Astrocyte of the spinal cord (primary cell): ENCODE measurements at regions not wholly inside any gene's neighbourhood (a gene's known extent, or its start where the extent isn't known, plus 50 kb on each side); places are given as distances from the start of the nearest gene placed in this dataset.
A peak's percentile ranks its signal among the peaks of the same experiment; 100 is the strongest.

Experiments
- DNase-seq: peaks from one replicate; pipeline ENCODE4 v3.0.0; 2011; ENCODE audit warnings: low read depth, low spot score
- H3K4me3 ChIP-seq: 2 replicates; pipeline ENCODE4 v1.5.1; 2011; ENCODE audit warnings: low read depth, mild to moderate bottlenecking, low read length, moderate library complexity
- in situ Hi-C: cut with HindIII; loops from 2 replicates; pipeline ENCODE4 v1.10.0; 2017; ENCODE audit warnings: low sequenced_read_pairs
- TF ChIP-seq, protein P1 (sequence below): IDR thresholded peaks from 2 replicates; pipeline ENCODE4 v1.5.1; 2012; ENCODE audit warnings: low read depth, mild to moderate bottlenecking, low read length, inconsistent platforms

DNA sequence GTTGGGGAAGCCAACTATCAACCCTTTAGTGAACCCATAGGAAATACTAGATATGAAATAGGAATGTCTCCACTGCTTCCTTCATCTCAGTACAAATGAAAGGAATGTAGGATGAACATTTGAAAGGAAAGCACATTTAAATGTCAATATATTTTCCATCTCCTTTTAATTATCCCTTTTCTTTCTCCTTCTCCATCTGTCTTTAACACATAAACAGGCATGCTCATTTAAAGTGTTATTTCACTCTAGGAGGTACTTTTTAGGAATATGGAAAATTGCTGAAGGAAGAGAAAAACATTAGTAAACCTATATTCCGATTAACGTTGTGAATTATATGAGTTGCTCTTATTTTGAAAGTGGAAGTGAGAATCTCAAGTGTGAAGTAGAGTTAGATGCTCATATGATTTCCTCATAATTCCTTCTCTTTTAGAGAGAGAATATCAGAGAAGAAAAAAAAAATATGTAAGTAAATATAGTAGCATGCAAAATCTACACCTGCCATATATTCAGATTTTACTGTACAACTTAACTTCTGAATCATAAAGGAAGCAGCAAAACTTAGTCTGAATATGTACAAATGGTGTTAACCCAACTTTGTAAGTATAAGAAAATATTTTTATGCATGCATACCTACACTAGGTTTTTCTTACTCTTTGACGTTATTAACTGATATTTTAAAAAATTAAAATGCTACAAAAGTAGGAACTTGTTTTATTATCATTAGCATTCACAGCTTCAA is 406.9 kb upstream of the B3GALT2 start:
- in situ Hi-C loops = no loop called here
- no peak overlapping the region for H3K4me3 ChIP-seq
- TF ChIP-seq, protein P1, sequence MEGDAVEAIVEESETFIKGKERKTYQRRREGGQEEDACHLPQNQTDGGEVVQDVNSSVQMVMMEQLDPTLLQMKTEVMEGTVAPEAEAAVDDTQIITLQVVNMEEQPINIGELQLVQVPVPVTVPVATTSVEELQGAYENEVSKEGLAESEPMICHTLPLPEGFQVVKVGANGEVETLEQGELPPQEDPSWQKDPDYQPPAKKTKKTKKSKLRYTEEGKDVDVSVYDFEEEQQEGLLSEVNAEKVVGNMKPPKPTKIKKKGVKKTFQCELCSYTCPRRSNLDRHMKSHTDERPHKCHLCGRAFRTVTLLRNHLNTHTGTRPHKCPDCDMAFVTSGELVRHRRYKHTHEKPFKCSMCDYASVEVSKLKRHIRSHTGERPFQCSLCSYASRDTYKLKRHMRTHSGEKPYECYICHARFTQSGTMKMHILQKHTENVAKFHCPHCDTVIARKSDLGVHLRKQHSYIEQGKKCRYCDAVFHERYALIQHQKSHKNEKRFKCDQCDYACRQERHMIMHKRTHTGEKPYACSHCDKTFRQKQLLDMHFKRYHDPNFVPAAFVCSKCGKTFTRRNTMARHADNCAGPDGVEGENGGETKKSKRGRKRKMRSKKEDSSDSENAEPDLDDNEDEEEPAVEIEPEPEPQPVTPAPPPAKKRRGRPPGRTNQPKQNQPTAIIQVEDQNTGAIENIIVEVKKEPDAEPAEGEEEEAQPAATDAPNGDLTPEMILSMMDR = no peak
- DNase-seq = no peak

DNA sequence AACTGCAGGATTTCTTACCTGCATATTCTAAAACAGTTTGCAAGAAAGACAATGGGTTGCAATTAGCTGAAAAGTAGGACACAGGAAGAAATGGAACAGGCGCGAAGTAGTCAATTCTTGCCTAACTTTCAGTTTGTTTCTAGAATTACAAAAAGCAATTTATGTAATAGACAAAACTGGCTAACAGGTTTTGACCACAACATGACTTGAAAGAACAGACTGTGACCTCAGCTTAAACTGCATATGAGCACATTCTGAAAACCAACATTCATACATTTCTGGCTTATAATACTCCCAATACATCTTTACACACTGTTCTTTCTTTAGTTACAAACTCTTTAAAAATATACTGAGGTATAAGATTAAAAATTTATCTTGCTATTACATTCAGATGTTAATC is 405.9 kb upstream of the B3GALT2 start:
- no peak overlapping the region for H3K4me3 ChIP-seq
- TF ChIP-seq, protein P1 = no peak
- no peak for DNase-seq
- in situ Hi-C loops = no loop called here

DNA sequence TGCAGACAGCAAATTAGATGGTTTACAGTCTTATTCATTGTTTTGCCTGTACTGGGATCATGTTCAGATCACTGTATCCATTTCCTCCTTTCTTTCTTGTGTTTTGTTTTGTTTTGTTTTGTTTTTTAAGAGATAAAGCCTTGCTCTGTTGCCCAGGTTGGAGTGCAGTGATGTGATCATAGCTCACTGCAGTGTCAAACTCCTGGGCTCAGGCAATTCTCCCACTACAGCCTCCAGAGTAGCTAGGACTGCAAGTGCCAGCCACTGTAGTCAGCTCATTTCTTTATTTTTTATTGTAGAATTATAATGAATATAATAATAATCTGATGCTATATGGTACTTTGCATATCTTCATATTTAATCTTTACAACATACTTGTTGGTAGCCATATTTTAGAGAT is 403.7 kb upstream of the B3GALT2 start:
- TF ChIP-seq, protein P1 = no peak
- in situ Hi-C loops = no loop called here
- DNase-seq = no peak
- no peak overlapping the region for H3K4me3 ChIP-seq

DNA sequence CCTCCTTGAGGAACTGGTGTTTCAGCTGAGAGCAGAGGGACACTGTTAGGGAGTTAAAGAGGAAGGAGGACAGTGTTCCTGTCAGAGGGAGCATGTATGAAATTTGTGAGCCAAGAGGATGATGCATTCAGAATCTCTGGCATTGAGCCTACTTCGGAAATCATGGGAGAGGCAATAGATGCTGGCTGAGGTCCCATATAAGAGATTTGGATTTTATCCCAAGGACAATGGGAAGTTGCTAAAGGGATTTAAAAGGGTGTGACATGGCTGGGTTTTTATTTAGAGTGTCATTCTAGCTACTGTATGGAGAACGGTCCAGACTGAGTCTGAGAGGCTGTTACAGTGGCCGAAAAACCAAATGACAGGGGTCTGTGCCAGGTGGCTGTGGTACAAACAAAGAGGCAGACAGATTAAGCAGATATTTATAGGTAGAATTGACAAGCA is 403.2 kb upstream of the B3GALT2 start:
- TF ChIP-seq, protein P1 = no peak
- in situ Hi-C loops = no loop called here
- DNase-seq = peak; percentile 12
- H3K4me3 ChIP-seq = no peak overlapping the region

DNA sequence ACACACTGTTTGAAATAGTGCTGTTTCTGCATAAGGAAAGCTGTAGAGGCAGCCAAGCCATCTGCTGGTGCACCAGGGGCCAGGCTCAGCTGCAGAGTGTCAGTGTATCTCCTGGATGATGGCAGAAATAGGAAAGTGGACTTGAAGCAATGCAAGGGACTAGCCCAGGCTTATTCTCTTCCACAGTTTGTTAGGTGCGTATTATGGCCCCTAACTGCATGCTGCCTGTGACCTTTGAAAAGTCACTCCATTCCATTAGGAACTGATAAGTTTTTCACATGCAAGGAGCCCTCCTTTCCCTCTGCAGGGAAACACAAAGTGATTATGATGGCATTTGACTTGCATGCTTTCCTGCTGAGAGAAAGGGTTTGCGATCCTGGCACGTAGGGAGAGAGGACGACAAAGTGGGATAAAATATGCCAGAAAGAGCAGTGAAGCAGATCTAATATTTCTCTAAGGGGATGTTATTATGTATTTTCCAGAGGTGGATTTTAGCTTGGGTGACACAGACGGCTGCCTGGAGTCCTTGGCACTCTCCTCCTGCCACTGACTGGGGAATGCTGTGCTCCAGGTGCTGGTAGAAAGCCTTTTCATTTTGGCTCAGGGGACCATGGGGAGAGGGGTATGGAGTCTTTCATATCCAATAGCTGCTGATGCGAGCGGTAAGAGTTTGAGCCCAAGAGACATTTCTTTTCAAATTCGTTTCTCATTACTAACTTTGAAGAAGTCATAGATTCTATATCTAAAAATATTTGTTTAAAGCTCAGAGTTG is 402.1 kb upstream of the B3GALT2 start:
- in situ Hi-C loops = no loop called here
- no peak for DNase-seq
- TF ChIP-seq, protein P1 = no peak
- H3K4me3 ChIP-seq = no peak overlapping the region

DNA sequence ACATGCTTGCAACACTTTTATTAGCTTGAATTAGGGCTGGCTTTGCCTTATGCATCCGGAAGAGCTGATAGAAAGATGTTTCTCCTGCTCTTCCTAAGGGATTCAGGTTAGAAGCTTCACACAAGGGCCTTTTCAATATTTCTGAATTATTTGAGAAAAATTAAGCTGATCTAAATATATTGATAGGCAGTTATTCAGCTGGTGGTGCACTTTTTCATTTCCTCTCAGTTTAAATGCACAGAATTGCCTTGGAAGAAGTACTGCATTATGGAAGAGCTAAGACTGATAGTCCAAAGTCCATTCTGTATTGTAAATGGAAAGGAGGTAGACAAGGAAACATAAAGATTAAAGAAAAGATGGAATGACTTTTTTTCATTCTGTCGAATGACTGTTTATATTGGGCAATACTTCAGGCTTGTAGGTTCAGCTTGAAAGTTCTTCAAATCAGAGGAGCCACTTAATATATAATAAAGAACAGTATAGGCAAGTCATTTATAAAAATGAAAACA is 398.4 kb upstream of the B3GALT2 start:
- no peak overlapping the region for H3K4me3 ChIP-seq
- TF ChIP-seq, protein P1 = no peak
- in situ Hi-C loops = no loop called here
- no peak for DNase-seq
